HepG2 (cell line): ENCODE measurements at regions not wholly inside any gene's neighbourhood (a gene's known extent, or its start where the extent isn't known, plus 50 kb on each side); places are given as distances from the start of the nearest gene placed in this dataset.

Experiments
- DZIP1 ChIP-seq: sonication (generic); formaldehyde crosslinking; IDR thresholded peaks from 2 replicates; pipeline ENCODE4 v1.5.0; 2020; ENCODE audit warnings: mild to moderate bottlenecking, missing genetic modification reagents
- HNF1A ChIP-seq, 2 experiments: sonication (generic) in 1 of 2; formaldehyde crosslinking in 1 of 2; IDR thresholded peaks; 2 replicates each; pipeline versions ENCODE4 v1.4.0 to v1.6.1; 2016 to 2020; ENCODE audit warnings: borderline replicate concordance in 1 of 2, low read depth in 1 of 2, mild to moderate bottlenecking in 1 of 2, missing genetic modification reagents in 1 of 2
- ISL2 ChIP-seq: sonication (generic); formaldehyde crosslinking; IDR thresholded peaks from 2 replicates; pipeline ENCODE4 v1.5.0; 2020; ENCODE audit warnings: missing genetic modification reagents
- TFAP4 ChIP-seq: sonication (generic); IDR thresholded peaks from 2 replicates; pipeline ENCODE4 v1.6.1; 2016; ENCODE audit warnings: low read depth, borderline replicate concordance
- ZBTB44 ChIP-seq: sonication (generic); formaldehyde crosslinking; IDR thresholded peaks from 2 replicates; pipeline ENCODE4 v1.4.0; 2020; ENCODE audit warnings: missing genetic modification reagents
- ZBTB7A ChIP-seq: sonication (generic); formaldehyde crosslinking; IDR thresholded peaks from 2 replicates; pipeline ENCODE4 v1.8.0; 2022; ENCODE audit warnings: mild to moderate bottlenecking, missing genetic modification reagents
- ZNF180 ChIP-seq: sonication (generic); formaldehyde crosslinking; IDR thresholded peaks from 2 replicates; pipeline ENCODE4 v1.4.0; 2020; ENCODE audit warnings: low read depth, missing genetic modification reagents, borderline replicate concordance
- ZNF616 ChIP-seq: sonication (generic); formaldehyde crosslinking; IDR thresholded peaks from 2 replicates; pipeline ENCODE4 v1.5.0; 2020; ENCODE audit warnings: low read depth, mild to moderate bottlenecking, missing genetic modification reagents
- ZNF879 ChIP-seq: sonication (generic); formaldehyde crosslinking; IDR thresholded peaks from 2 replicates; pipeline ENCODE4 v1.8.1; 2023; ENCODE audit warnings: missing genetic modification reagents

GRCh38 chr20:50455656-50456451, 54.3 kb upstream of the PTPN1 start (continued):
- peak; percentile 64; the same call in 1 of the 2 replicates for TF ChIP-seq HNF1A (IDR thresholded peaks at IDR 0.05; ENCODE audit: low read depth)
- peak; percentile 95 for TF ChIP-seq HNF1A (CRISPR knock-in tag; IDR thresholded peaks at IDR 0.05; ENCODE audit: borderline replicate concordance)
- TF ChIP-seq DZIP1 (CRISPR knock-in tag), result no peak
- peak; percentile 96 for TF ChIP-seq TFAP4
- peak; percentile 24; the same call in 1 of the 2 replicates for TF ChIP-seq ZNF180 (CRISPR knock-in tag)
- no peak; the same call in 1 of the 2 replicates for TF ChIP-seq ZNF879 (CRISPR knock-in tag)
- peak; percentile 96 for TF ChIP-seq ZBTB7A (CRISPR knock-in tag)
- peak; percentile 26; the same call in 1 of the 2 replicates for TF ChIP-seq ZNF616
- TF ChIP-seq ZBTB44 (CRISPR knock-in tag), result no peak
- TF ChIP-seq ISL2 (CRISPR knock-in tag), result peak; percentile 99
